ENCODE measurements at regions not wholly inside any gene's neighbourhood (a gene's known extent, or its start where the extent isn't known, plus 50 kb on each side); places are given as distances from the start of the nearest gene placed in this dataset.
A peak's percentile ranks its signal among the peaks of the same experiment; 100 is the strongest.

GRCh38 chr6:19547507-19547906, 289.7 kb upstream of the ID4 start:
- Histone ChIP-seq H3K4me1 (ENCODE audit: control insufficient read depth, insufficient read depth, low read length) (no peaks in the 10 kb centered on the region), H3K9me3 (replicated peaks; ENCODE audit: control insufficient read depth, low read depth, low read length) (no peaks in the 10 kb centered on the region), H3K27me3 (ENCODE audit: control insufficient read depth, insufficient read depth, low read length) (no peaks in the 10 kb centered on the region), H3K36me3 (ENCODE audit: control insufficient read depth, insufficient read depth, low read length) (no peaks in the 10 kb centered on the region), H3K4me3 (ENCODE audit: low read length) (no peak overlapping the region), H3K27ac (ENCODE audit: low read length) (no peak overlapping the region)
- DNase-seq: no peak
- no CpG with 5 or more reads among the region's 2 CpGs for WGBS (ENCODE audit: insufficient coverage)

- Histone ChIP-seq H3K27ac (ENCODE audit: low read length) (no peak overlapping the region), H3K4me3 (ENCODE audit: low read length) (no peak overlapping the region), H3K9me3 (replicated peaks; ENCODE audit: control insufficient read depth, low read depth, low read length) (peaks cover 2% of the 10 kb centered on the region), H3K4me1 (ENCODE audit: control insufficient read depth, insufficient read depth, low read length) (no peaks in the 10 kb centered on the region), H3K27me3 (ENCODE audit: control insufficient read depth, insufficient read depth, low read length) (no peaks in the 10 kb centered on the region), H3K36me3 (ENCODE audit: control insufficient read depth, insufficient read depth, low read length) (no peaks in the 10 kb centered on the region)
- WGBS (ENCODE audit: insufficient coverage): 90% methylated on average over 3 of the region's 4 CpGs
- DNase-seq: no peak
Observed at GRCh38 chr6:19549109-19549508, 288.1 kb upstream of the ID4 start.

- 90% methylated on average over 1 of the region's 2 CpGs for WGBS (ENCODE audit: insufficient coverage)
- peaks cover 4% of the 10 kb centered on the region for H3K4me1 ChIP-seq (ENCODE audit: control insufficient read depth, insufficient read depth, low read length)
- peaks cover 2% of the 10 kb centered on the region for H3K9me3 ChIP-seq (replicated peaks; ENCODE audit: control insufficient read depth, low read depth, low read length)
- no peaks in the 10 kb centered on the region for H3K36me3 ChIP-seq (ENCODE audit: control insufficient read depth, insufficient read depth, low read length)
- H3K27me3 ChIP-seq (ENCODE audit: control insufficient read depth, insufficient read depth, low read length): no peaks in the 10 kb centered on the region
- no peak for DNase-seq
- H3K27ac ChIP-seq (ENCODE audit: low read length): no peak overlapping the region
- no peak overlapping the region for H3K4me3 ChIP-seq (ENCODE audit: low read length)
Observed at GRCh38 chr6:19550380-19550779, 286.8 kb upstream of the ID4 start.

- no peaks in the 10 kb centered on the region for H3K27me3 ChIP-seq (ENCODE audit: control insufficient read depth, insufficient read depth, low read length)
- H3K27ac ChIP-seq (ENCODE audit: low read length): no peak overlapping the region
- no CpG with 5 or more reads among the region's 4 CpGs for WGBS (ENCODE audit: insufficient coverage)
- DNase-seq: no peak
- H3K9me3 ChIP-seq (replicated peaks; ENCODE audit: control insufficient read depth, low read depth, low read length): peaks cover 2% of the 10 kb centered on the region
- no peak overlapping the region for H3K4me3 ChIP-seq (ENCODE audit: low read length)
- no peaks in the 10 kb centered on the region for H3K36me3 ChIP-seq (ENCODE audit: control insufficient read depth, insufficient read depth, low read length)
- H3K4me1 ChIP-seq (ENCODE audit: control insufficient read depth, insufficient read depth, low read length): peaks cover 4% of the 10 kb centered on the region
Observed at GRCh38 chr6:19551611-19552010, 285.6 kb upstream of the ID4 start.

GRCh38 chr6:19552076-19552475, 285.1 kb upstream of the ID4 start:
- Histone ChIP-seq H3K27me3 (ENCODE audit: control insufficient read depth, insufficient read depth, low read length) (no peaks in the 10 kb centered on the region), H3K36me3 (ENCODE audit: control insufficient read depth, insufficient read depth, low read length) (no peaks in the 10 kb centered on the region), H3K27ac (ENCODE audit: low read length) (no peak overlapping the region), H3K4me1 (ENCODE audit: control insufficient read depth, insufficient read depth, low read length) (peaks cover 4% of the 10 kb centered on the region), H3K9me3 (replicated peaks; ENCODE audit: control insufficient read depth, low read depth, low read length) (peaks cover 2% of the 10 kb centered on the region), H3K4me3 (ENCODE audit: low read length) (no peak overlapping the region)
- DNase-seq: no peak
- no CpG with 5 or more reads among the region's 3 CpGs for WGBS (ENCODE audit: insufficient coverage)

GRCh38 chr6:19552588-19552987, 284.6 kb upstream of the ID4 start:
- Histone ChIP-seq H3K36me3 (ENCODE audit: control insufficient read depth, insufficient read depth, low read length) (no peaks in the 10 kb centered on the region), H3K4me3 (ENCODE audit: low read length) (no peak overlapping the region)
- no CpG with 5 or more reads among the region's 2 CpGs for WGBS (ENCODE audit: insufficient coverage)

GRCh38 chr6:19554356-19555225, 282.6 kb upstream of the ID4 start:
- no peak overlapping the region for H3K4me3 ChIP-seq (ENCODE audit: low read length)
- H3K9me3 ChIP-seq (replicated peaks; ENCODE audit: control insufficient read depth, low read depth, low read length): peaks cover 2% of the 10 kb centered on the region
- no peaks in the 10 kb centered on the region for H3K36me3 ChIP-seq (ENCODE audit: control insufficient read depth, insufficient read depth, low read length)
- no peak overlapping the region for H3K27ac ChIP-seq (ENCODE audit: low read length)
- peak; percentile 76 for DNase-seq
- no peaks in the 10 kb centered on the region for H3K27me3 ChIP-seq (ENCODE audit: control insufficient read depth, insufficient read depth, low read length)
- WGBS (ENCODE audit: insufficient coverage): 62% methylated on average over 5 of the region's 9 CpGs
- peaks cover 4% of the 10 kb centered on the region for H3K4me1 ChIP-seq (ENCODE audit: control insufficient read depth, insufficient read depth, low read length)

More at GRCh38 chr6:19552588-19552987, 284.6 kb upstream of the ID4 start:
- peaks cover 2% of the 10 kb centered on the region for H3K9me3 ChIP-seq (replicated peaks; ENCODE audit: control insufficient read depth, low read depth, low read length)
- no peak for DNase-seq
- peaks cover 4% of the 10 kb centered on the region for H3K4me1 ChIP-seq (ENCODE audit: control insufficient read depth, insufficient read depth, low read length)
- H3K27ac ChIP-seq (ENCODE audit: low read length): no peak overlapping the region
- H3K27me3 ChIP-seq (ENCODE audit: control insufficient read depth, insufficient read depth, low read length): no peaks in the 10 kb centered on the region

GRCh38 chr6:19557191-19557590, 280.0 kb upstream of the ID4 start:
- no peaks in the 10 kb centered on the region for H3K27me3 ChIP-seq (ENCODE audit: control insufficient read depth, insufficient read depth, low read length)
- no peak overlapping the region for H3K27ac ChIP-seq (ENCODE audit: low read length)
- peaks cover 2% of the 10 kb centered on the region for H3K9me3 ChIP-seq (replicated peaks; ENCODE audit: control insufficient read depth, low read depth, low read length)
- 14% methylated on average over 1 of the region's 3 CpGs for WGBS (ENCODE audit: insufficient coverage)
- peaks cover 4% of the 10 kb centered on the region for H3K4me1 ChIP-seq (ENCODE audit: control insufficient read depth, insufficient read depth, low read length)
- no peak overlapping the region for H3K4me3 ChIP-seq (ENCODE audit: low read length)
- no peak for DNase-seq
- no peaks in the 10 kb centered on the region for H3K36me3 ChIP-seq (ENCODE audit: control insufficient read depth, insufficient read depth, low read length)

GRCh38 chr6:19558201-19558600, 279.0 kb upstream of the ID4 start:
- H3K27ac ChIP-seq (ENCODE audit: low read length): no peak overlapping the region
- H3K4me3 ChIP-seq (ENCODE audit: low read length): no peak overlapping the region
- no peak for DNase-seq
- peaks cover 4% of the 10 kb centered on the region for H3K4me1 ChIP-seq (ENCODE audit: control insufficient read depth, insufficient read depth, low read length)
- no peaks in the 10 kb centered on the region for H3K27me3 ChIP-seq (ENCODE audit: control insufficient read depth, insufficient read depth, low read length)
- H3K36me3 ChIP-seq (ENCODE audit: control insufficient read depth, insufficient read depth, low read length): no peaks in the 10 kb centered on the region
- 100% methylated on average over 1 of the region's 2 CpGs for WGBS (ENCODE audit: insufficient coverage)
- H3K9me3 ChIP-seq (replicated peaks; ENCODE audit: control insufficient read depth, low read depth, low read length): no peaks in the 10 kb centered on the region

GRCh38 chr6:19558934-19559333, 278.2 kb upstream of the ID4 start:
- Histone ChIP-seq H3K27ac (ENCODE audit: low read length) (no peak overlapping the region), H3K27me3 (ENCODE audit: control insufficient read depth, insufficient read depth, low read length) (no peaks in the 10 kb centered on the region), H3K4me1 (ENCODE audit: control insufficient read depth, insufficient read depth, low read length) (peaks cover 4% of the 10 kb centered on the region), H3K36me3 (ENCODE audit: control insufficient read depth, insufficient read depth, low read length) (no peaks in the 10 kb centered on the region), H3K9me3 (replicated peaks; ENCODE audit: control insufficient read depth, low read depth, low read length) (no peaks in the 10 kb centered on the region), H3K4me3 (ENCODE audit: low read length) (no peak overlapping the region)
- WGBS (ENCODE audit: insufficient coverage): no CpG with 5 or more reads among the region's 2 CpGs
- no peak for DNase-seq
